ENCODE measurements at regions not wholly inside any gene's neighbourhood (a gene's known extent, or its start where the extent isn't known, plus 50 kb on each side); places are given as distances from the start of the nearest gene placed in this dataset.

GRCh38 chr5:4309026-4309425 lies 713.4 kb downstream of the IRX1 start:
- no peak for TF ChIP-seq CTCF (IDR thresholded peaks at IDR 0.05)
- no peak for TF ChIP-seq POLR2AphosphoS5 (IDR thresholded peaks at IDR 0.05; ENCODE audit: insufficient read depth in 1 of 2, low read depth in 1 of 2)
- TF ChIP-seq POLR2A (IDR thresholded peaks at IDR 0.05) = no peak
